ENCODE measurements at regions not wholly inside any gene's neighbourhood (a gene's known extent, or its start where the extent isn't known, plus 50 kb on each side); places are given as distances from the start of the nearest gene placed in this dataset.

DNA sequence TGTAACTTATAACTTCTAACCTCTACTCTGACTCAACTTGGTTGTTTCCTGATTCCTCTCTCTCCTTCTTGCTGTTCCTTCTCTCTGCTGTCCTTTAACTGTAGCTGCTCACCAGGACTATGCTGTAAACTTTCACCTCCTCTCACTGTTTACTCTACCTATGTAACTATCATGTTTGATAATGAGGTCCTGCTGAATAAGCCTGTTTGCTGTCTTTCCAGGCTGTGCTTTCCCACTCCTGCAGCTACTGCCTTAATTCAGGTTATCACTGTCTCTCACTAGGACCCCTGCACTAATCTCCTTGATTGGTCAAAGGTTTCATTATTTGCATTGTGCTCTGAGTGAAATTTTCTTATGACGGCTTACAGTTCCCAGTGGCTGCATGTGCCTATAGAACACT is 633.9 kb upstream of the PTBP2 start:
- H3K4me3 ChIP-seq (ENCODE audit: low read depth in 1 of 3, low read length in 3 of 3): no peak overlapping the region
- no peaks in the 10 kb centered on the region for H3K9me3 ChIP-seq (ENCODE audit: control insufficient read depth in 4 of 4, low read length in 3 of 4)
- 66% methylated on average over 1 of the region's 1 CpG for WGBS
- TF ChIP-seq, protein P1, sequence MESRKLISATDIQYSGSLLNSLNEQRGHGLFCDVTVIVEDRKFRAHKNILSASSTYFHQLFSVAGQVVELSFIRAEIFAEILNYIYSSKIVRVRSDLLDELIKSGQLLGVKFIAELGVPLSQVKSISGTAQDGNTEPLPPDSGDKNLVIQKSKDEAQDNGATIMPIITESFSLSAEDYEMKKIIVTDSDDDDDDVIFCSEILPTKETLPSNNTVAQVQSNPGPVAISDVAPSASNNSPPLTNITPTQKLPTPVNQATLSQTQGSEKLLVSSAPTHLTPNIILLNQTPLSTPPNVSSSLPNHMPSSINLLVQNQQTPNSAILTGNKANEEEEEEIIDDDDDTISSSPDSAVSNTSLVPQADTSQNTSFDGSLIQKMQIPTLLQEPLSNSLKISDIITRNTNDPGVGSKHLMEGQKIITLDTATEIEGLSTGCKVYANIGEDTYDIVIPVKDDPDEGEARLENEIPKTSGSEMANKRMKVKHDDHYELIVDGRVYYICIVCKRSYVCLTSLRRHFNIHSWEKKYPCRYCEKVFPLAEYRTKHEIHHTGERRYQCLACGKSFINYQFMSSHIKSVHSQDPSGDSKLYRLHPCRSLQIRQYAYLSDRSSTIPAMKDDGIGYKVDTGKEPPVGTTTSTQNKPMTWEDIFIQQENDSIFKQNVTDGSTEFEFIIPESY (IDR thresholded peaks at IDR 0.05): no peak
- no peak for TF ChIP-seq EGR1 (IDR thresholded peaks at IDR 0.05; ENCODE audit: low read depth in 2 of 2)
- TF ChIP-seq TAF1 (conservative IDR thresholded peaks at IDR 0.05): no peak
- no peak for TF ChIP-seq ATF3 (IDR thresholded peaks at IDR 0.05)
- no peak for TF ChIP-seq RAD21 (IDR thresholded peaks at IDR 0.05)
- TF ChIP-seq REST (IDR thresholded peaks at IDR 0.05): no peak
- no peak for TF ChIP-seq YY1 (IDR thresholded peaks at IDR 0.05)
- no peak for TF ChIP-seq HNF4A (conservative IDR thresholded peaks at IDR 0.05)
- TF ChIP-seq FOXA1 (IDR thresholded peaks at IDR 0.05): no peak
- no peak for TF ChIP-seq SP1 (IDR thresholded peaks at IDR 0.05)
- no peak for TF ChIP-seq FOXA2 (IDR thresholded peaks at IDR 0.05)
- TF ChIP-seq JUND (IDR thresholded peaks at IDR 0.05): no peak
- no peak for TF ChIP-seq RXRA (IDR thresholded peaks at IDR 0.05)
- TF ChIP-seq NR2F2 (IDR thresholded peaks at IDR 0.05): no peak
- TF ChIP-seq CTCF (IDR thresholded peaks at IDR 0.05; ENCODE audit: low read depth, low read length, missing input control): no peak
- TF ChIP-seq HNF4G (IDR thresholded peaks at IDR 0.05): no peak
- peaks cover 0 to 5% (median 0%) of the 10 kb centered on the region in 4 donors for H3K4me1 ChIP-seq (ENCODE audit: control insufficient read depth in 4 of 4, insufficient read depth in 4 of 4, low read length in 3 of 4)
- DNase-seq (ENCODE audit: low spot score): no peak
- H3K36me3 ChIP-seq (ENCODE audit: control insufficient read depth in 4 of 4, insufficient read depth in 3 of 4, low read depth in 1 of 4, low read length in 3 of 4): no peaks in the 10 kb centered on the region
- no peak overlapping the region for H3K9ac ChIP-seq (ENCODE audit: low read depth in 1 of 2, low read length in 2 of 2)
- no peak overlapping the region for H3K27ac ChIP-seq (ENCODE audit: low read depth in 1 of 2, low read length in 2 of 2)
- H3K27me3 ChIP-seq (ENCODE audit: control insufficient read depth in 4 of 4, insufficient read depth in 4 of 4, low read length in 3 of 4): no peaks in the 10 kb centered on the region

DNA sequence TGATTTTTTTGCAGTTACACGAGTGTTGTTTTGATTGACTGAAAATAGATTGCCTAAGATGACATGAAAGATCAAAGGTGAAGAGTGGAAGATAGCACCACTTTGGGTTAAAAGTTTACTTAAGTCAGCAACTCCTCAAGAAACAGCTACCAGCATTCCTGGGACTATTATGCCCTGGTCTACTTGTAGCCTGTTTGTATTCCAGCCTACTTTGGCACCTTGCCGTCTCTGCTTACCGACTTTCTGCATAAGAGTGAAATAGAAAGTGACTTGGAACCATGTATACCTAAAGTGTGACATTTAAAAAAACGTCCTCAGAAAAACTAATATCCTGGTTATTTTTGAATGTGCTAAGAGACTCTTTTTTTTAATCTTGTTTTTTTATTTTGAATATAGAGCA is 631.5 kb upstream of the PTBP2 start:
- 29% methylated on average over 4 of the region's 4 CpGs for WGBS
- Histone ChIP-seq H3K4me3 (ENCODE audit: low read depth in 1 of 3, low read length in 3 of 3) (no peak overlapping the region), H3K4me1 (ENCODE audit: control insufficient read depth in 4 of 4, insufficient read depth in 4 of 4, low read length in 3 of 4) (peaks cover 0 to 5% (median 0%) of the 10 kb centered on the region in 4 donors), H3K27ac (ENCODE audit: low read depth in 1 of 2, low read length in 2 of 2) (no peak overlapping the region), H3K36me3 (ENCODE audit: control insufficient read depth in 4 of 4, insufficient read depth in 3 of 4, low read depth in 1 of 4, low read length in 3 of 4) (no peaks in the 10 kb centered on the region), H3K27me3 (ENCODE audit: control insufficient read depth in 4 of 4, insufficient read depth in 4 of 4, low read length in 3 of 4) (no peaks in the 10 kb centered on the region), H3K9ac (ENCODE audit: low read depth in 1 of 2, low read length in 2 of 2) (no peak overlapping the region), H3K9me3 (ENCODE audit: control insufficient read depth in 4 of 4, low read length in 3 of 4) (no peaks in the 10 kb centered on the region)
- no peak for DNase-seq (ENCODE audit: low spot score)
- TF ChIP-seq FOXA1 (IDR thresholded peaks at IDR 0.05) (no peak), RAD21 (IDR thresholded peaks at IDR 0.05) (no peak), NR2F2 (IDR thresholded peaks at IDR 0.05) (no peak), EGR1 (IDR thresholded peaks at IDR 0.05; ENCODE audit: low read depth in 2 of 2) (no peak), HNF4A (conservative IDR thresholded peaks at IDR 0.05) (no peak), REST (IDR thresholded peaks at IDR 0.05) (no peak)
- TF ChIP-seq, protein P2, sequence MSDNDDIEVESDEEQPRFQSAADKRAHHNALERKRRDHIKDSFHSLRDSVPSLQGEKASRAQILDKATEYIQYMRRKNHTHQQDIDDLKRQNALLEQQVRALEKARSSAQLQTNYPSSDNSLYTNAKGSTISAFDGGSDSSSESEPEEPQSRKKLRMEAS (IDR thresholded peaks at IDR 0.05): no peak
- TF ChIP-seq, protein P1 (IDR thresholded peaks at IDR 0.05): no peak

Data from liver (tissue), 8 donors.